IMR-90 (cell line): ENCODE measurements at regions not wholly inside any gene's neighbourhood (a gene's known extent, or its start where the extent isn't known, plus 50 kb on each side); places are given as distances from the start of the nearest gene placed in this dataset.

Source experiments
- ATAC-seq: fragments of 200-7000 bp; cut with Tn5 transposase; 2 replicates; pipeline ENCODE4 v1.9.1; 2020; ENCODE audit warnings: low read depth, mild to moderate bottlenecking, moderate library complexity
- BruUV-seq: library from RNA; stranded (reverse); fragments of 400-500 nt; replicated peaks from 2 replicates; lab custom pipeline; 2021; lab: Mats Ljungman, UMichigan
- CTCF ChIA-PET: fragments of 300-600 bp; formaldehyde crosslinking; extraction: SDS; loops from one replicate; lab custom pipeline; 2021; ENCODE audit warnings: antibody characterized with exemption; lab: Yijun Ruan, JAX
- POLR2A ChIA-PET: fragments of 300-600 bp; sonication (Branson Sonifier 250); formaldehyde crosslinking; loops from one replicate; lab custom pipeline; 2022; ENCODE audit warnings: antibody characterized with exemption; ENCODE audit not compliant: unreplicated experiment; lab: Charles Lee
- DNase-seq: peaks from one replicate; pipeline ENCODE4 v3.0.0; 2013
- H2AFZ ChIP-seq: replicated peaks from 2 replicates; pipeline ENCODE3; 2013; ENCODE audit warnings: low read length, mild to moderate bottlenecking; ENCODE audit not compliant: poor library complexity
- H2AK5ac ChIP-seq: 2 replicates; pipeline ENCODE4 v1.6.1; 2013; ENCODE audit warnings: low read depth, low read length, inconsistent platforms
- H2AK9ac ChIP-seq: replicated peaks from 2 replicates; pipeline ENCODE3; 2013; ENCODE audit warnings: mild to moderate bottlenecking, low read depth, low read length, moderate library complexity; ENCODE audit not compliant: poor library complexity
- H2BK120ac ChIP-seq: 2 replicates; pipeline ENCODE4 v1.6.1; 2013; ENCODE audit warnings: low read depth, low read length, inconsistent platforms
- H2BK15ac ChIP-seq: 3 replicates; pipeline ENCODE4 v1.6.1; 2013; ENCODE audit warnings: low read depth, low read length, inconsistent platforms
- H2BK20ac ChIP-seq: 2 replicates; pipeline ENCODE4 v1.6.1; 2013; ENCODE audit warnings: low read depth, mild to moderate bottlenecking, inconsistent platforms, low read length, moderate library complexity
- H2BK5ac ChIP-seq: 2 replicates; pipeline ENCODE4 v1.6.1; 2013; ENCODE audit warnings: mild to moderate bottlenecking, low read depth, low read length, inconsistent platforms; ENCODE audit not compliant: poor library complexity, severe bottlenecking
- H3K14ac ChIP-seq: replicated peaks from 2 replicates; pipeline ENCODE4 v1.6.1; 2013; ENCODE audit warnings: low read depth, low read length, inconsistent platforms
- H3K18ac ChIP-seq: 2 replicates; pipeline ENCODE4 v1.6.1; 2013; ENCODE audit warnings: low read depth, low read length, control low read depth
- H3K23ac ChIP-seq: 2 replicates; pipeline ENCODE4 v1.6.1; 2013; ENCODE audit warnings: low read depth, low read length, inconsistent platforms
- H3K27ac ChIP-seq: 2 replicates; pipeline ENCODE4 v1.5.1; 2013; ENCODE audit warnings: mild to moderate bottlenecking, control low read depth, low read length; ENCODE audit not compliant: insufficient read depth
- H3K27me3 ChIP-seq: 2 replicates; pipeline ENCODE4 v1.6.1; 2013; ENCODE audit warnings: low read length; ENCODE audit not compliant: control insufficient read depth, insufficient read depth
- H3K36me3 ChIP-seq: 2 replicates; pipeline ENCODE4 v1.6.1; 2013; ENCODE audit warnings: low read length, mixed read lengths; ENCODE audit not compliant: control insufficient read depth, insufficient read depth
- H3K4ac ChIP-seq: 2 replicates; pipeline ENCODE4 v1.6.1; 2013; ENCODE audit warnings: low read depth, low read length, inconsistent platforms
- H3K4me1 ChIP-seq: 2 replicates; pipeline ENCODE4 v1.6.1; 2013; ENCODE audit warnings: low read length, mixed read lengths; ENCODE audit not compliant: control insufficient read depth, insufficient read depth
- H3K4me2 ChIP-seq: 2 replicates; pipeline ENCODE4 v1.6.1; 2013; ENCODE audit warnings: low read depth, mild to moderate bottlenecking, control low read depth, low read length, moderate library complexity
- H3K4me3 ChIP-seq: 2 replicates; pipeline ENCODE4 v1.5.1; 2013; ENCODE audit warnings: low read depth, mild to moderate bottlenecking, control low read depth, low read length, moderate library complexity; ENCODE audit not compliant: insufficient read depth
- H3K56ac ChIP-seq: 2 replicates; pipeline ENCODE4 v1.6.1; 2013; ENCODE audit warnings: low read length, inconsistent platforms; ENCODE audit not compliant: insufficient read depth; ENCODE audit errors: extremely low read depth
- H3K79me1 ChIP-seq, 2 experiments: 2 replicates each; pipeline ENCODE4 v1.6.1; 2013; ENCODE audit warnings: low read length in 2 of 2, inconsistent platforms in 1 of 2, low read depth in 1 of 2
- H3K9ac ChIP-seq: 2 replicates; pipeline ENCODE4 v1.6.1; 2013; ENCODE audit warnings: low read depth, low read length, control low read depth
- H3K9me1 ChIP-seq: 2 replicates; pipeline ENCODE4 v1.6.1; 2013; ENCODE audit warnings: low read length, inconsistent platforms; ENCODE audit not compliant: insufficient read depth
- H3K9me3 ChIP-seq: 2 replicates; pipeline ENCODE4 v1.6.1; 2013; ENCODE audit warnings: low read length; ENCODE audit not compliant: control insufficient read depth, insufficient read depth
- H4K20me1 ChIP-seq: 2 replicates; pipeline ENCODE4 v1.6.1; 2013; ENCODE audit warnings: low read length, inconsistent platforms; ENCODE audit not compliant: insufficient read depth
- H4K5ac ChIP-seq: 2 replicates; pipeline ENCODE4 v1.6.1; 2013; ENCODE audit warnings: mild to moderate bottlenecking, low read depth, low read length, control low read depth
- H4K8ac ChIP-seq, 2 experiments: 2 replicates each; pipeline ENCODE4 v1.6.1; 2013; ENCODE audit warnings: low read depth in 2 of 2, low read length in 2 of 2, control low read depth in 1 of 2, inconsistent platforms in 1 of 2
- H4K91ac ChIP-seq: 2 replicates; pipeline ENCODE4 v1.6.1; 2013; ENCODE audit warnings: low read depth, low read length, inconsistent platforms; ENCODE audit not compliant: insufficient read depth
- CEBPB ChIP-seq: IDR thresholded peaks from 2 replicates; pipeline ENCODE4 v1.6.1; 2012; ENCODE audit warnings: low read depth, low read length, improper control_type of control experiment
- CHD1 ChIP-seq: IDR thresholded peaks from 2 replicates; pipeline ENCODE4 v1.6.1; 2012; ENCODE audit warnings: low read depth, low read length, improper control_type of control experiment
- FOS ChIP-seq: fragments of 150-350 bp; IDR thresholded peaks from 2 replicates; pipeline ENCODE4 v1.6.1; 2016; ENCODE audit warnings: low read depth, low read length
- MAFK ChIP-seq: IDR thresholded peaks from 2 replicates; pipeline ENCODE4 v1.6.1; 2012; ENCODE audit warnings: low read depth, low read length, improper control_type of control experiment
- NFE2L2 ChIP-seq: fragments of 150-350 bp; IDR thresholded peaks from 2 replicates; pipeline ENCODE4 v1.6.1; 2016; ENCODE audit warnings: low read depth, mild to moderate bottlenecking, low read length
- POLR2A ChIP-seq: IDR thresholded peaks from 2 replicates; pipeline ENCODE4 v1.6.1; 2012; ENCODE audit warnings: mild to moderate bottlenecking, low read depth, low read length
- RCOR1 ChIP-seq: IDR thresholded peaks from 2 replicates; pipeline ENCODE4 v1.6.1; 2012; ENCODE audit warnings: mild to moderate bottlenecking, low read length, improper control_type of control experiment; ENCODE audit not compliant: insufficient replicate concordance
- RFX5 ChIP-seq: IDR thresholded peaks from 2 replicates; pipeline ENCODE4 v1.8.0; 2012; ENCODE audit warnings: low read depth, mild to moderate bottlenecking, low read length, moderate library complexity
- USF2 ChIP-seq: fragments of 150-350 bp; IDR thresholded peaks from 2 replicates; pipeline ENCODE4 v1.6.1; 2017; ENCODE audit warnings: mild to moderate bottlenecking, antibody characterized with exemption, low read length, low read depth
- WGBS, 2 experiments: methylation state at CpG; one replicate each; pipeline versions ENCODE4 v1.1.5 to v1.1.7; 2013; ENCODE audit warnings: missing lambda C conversion rate in 2 of 2; ENCODE audit not compliant: insufficient read length in 1 of 2; ENCODE audit errors: extremely low coverage in 2 of 2; 5-methylcytosine and 5-hydroxymethylcytosine counted together
- dilution Hi-C: fragments of 300-500 bp; cut with HindIII; formaldehyde crosslinking; loops from one replicate; pipeline ENCODE4 v1.14.3; 2018; ENCODE audit warnings: low sequenced_read_pairs; ENCODE audit not compliant: unreplicated experiment
- in situ Hi-C: fragments of 300-500 bp; cut with MboI; formaldehyde crosslinking; loops from 3 replicates; pipeline ENCODE4 v1.14.3; 2019; ENCODE audit warnings: low sequenced_read_pairs, inconsistent platforms, mixed read lengths
- intact Hi-C: fragments of 100-400 bp; cut with micrococcal nuclease; formaldehyde crosslinking; loops from 2 replicates; pipeline ENCODE4 v1.10.0; 2022

- no CpG with 5 or more reads among the region's 1 CpG for WGBS, 2 experiments
- H3K79me1 ChIP-seq: peaks cover 0 to 12% of the 10 kb centered on the region in 2 experiments; a peak in 1 of 4 replicates
- peak overlapping the region; percentile 71 for H2AFZ ChIP-seq
- H2AK5ac ChIP-seq: peak overlapping the region; percentile 45; the same call in 1 of the 2 replicates
- H4K8ac ChIP-seq: peak overlapping the region; percentile 33 to 41; a peak in 3 of 4 replicates
- intact Hi-C loops (loop anchor here (1.0 to 10.0 kb wide), 2 partner anchors 13 to 405 kb away; no protein-coding TSS in a partner anchor), in situ Hi-C loops (no loop called here), dilution Hi-C loops (no loop called here)
- peak overlapping the region; percentile 50; the same call in 1 of the 2 replicates for H3K18ac ChIP-seq
- H2BK120ac ChIP-seq: peak overlapping the region; percentile 90
- peaks cover 21% of the 10 kb centered on the region for H3K9me1 ChIP-seq
- peak overlapping the region; percentile 64 for H2BK5ac ChIP-seq
- ATAC-seq (no peak), DNase-seq (peak; percentile 52)
- H2AK9ac ChIP-seq: no peak overlapping the region
- H3K56ac ChIP-seq: no peak overlapping the region
- 0 out of 2 replicates have a peak overlapping the region, but pooled peaks have one; percentile 54 for H4K5ac ChIP-seq
- H3K9me3 ChIP-seq: no peaks in the 10 kb centered on the region
- no peak overlapping the region for H3K4me2 ChIP-seq
- H2BK20ac ChIP-seq: peak overlapping the region; percentile 94
- peak overlapping the region; percentile 18; the same call in 2 of the 3 replicates for H2BK15ac ChIP-seq
- H3K23ac ChIP-seq: no peak overlapping the region
- H3K4ac ChIP-seq: peak overlapping the region; percentile 82
- H3K27me3 ChIP-seq: no peaks in the 10 kb centered on the region
- H3K14ac ChIP-seq: peak overlapping the region; percentile 83
- no peaks in the 10 kb centered on the region for H3K36me3 ChIP-seq
- TF ChIP-seq RFX5 (no peak), CEBPB (no peak), NFE2L2 (no peak), MAFK (no peak), FOS (no peak), USF2 (no peak), CHD1 (no peak), POLR2A (no peak), RCOR1 (no peak)
- H3K9ac ChIP-seq: no peak overlapping the region
- H3K4me1 ChIP-seq: peaks cover 7% of the 10 kb centered on the region
- no peak overlapping the region for H3K4me3 ChIP-seq
- H4K91ac ChIP-seq: peak overlapping the region; percentile 55
- no peak overlapping the region for H3K27ac ChIP-seq
- POLR2A ChIA-PET: no interaction called here
- CTCF ChIA-PET: interaction anchor here (0.6 kb wide), 1 partner anchor 107 kb away, joined by 3 read pairs; no protein-coding TSS in a partner anchor
- H4K20me1 ChIP-seq: no peaks in the 10 kb centered on the region
- no TSS peak for BruUV-seq
Measured at GRCh38 chr10:88149906-88150305, 286.5 kb downstream of the PTEN start.
